ENCODE measurements at regions not wholly inside any gene's neighbourhood (a gene's known extent, or its start where the extent isn't known, plus 50 kb on each side); places are given as distances from the start of the nearest gene placed in this dataset.

DNA sequence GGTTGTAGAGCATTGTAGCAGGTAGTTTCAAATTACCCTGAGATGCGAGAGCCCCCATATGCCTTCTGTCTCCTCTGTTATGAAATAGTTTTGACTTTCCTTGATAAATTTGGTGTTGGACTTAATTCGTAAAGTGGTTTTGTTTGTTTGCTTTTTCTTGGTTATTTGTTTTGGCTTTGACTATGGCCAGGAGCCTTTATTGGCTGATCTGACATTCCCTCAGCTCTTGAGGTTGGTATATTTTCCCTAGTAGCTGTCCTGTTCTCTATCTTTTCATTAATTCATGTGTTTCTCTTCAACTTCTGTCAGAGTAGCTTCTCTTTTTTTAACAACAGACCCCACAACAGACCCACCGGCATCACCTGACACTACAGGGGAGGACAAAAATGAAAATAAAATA lies 457.4 kb upstream of the MANEA start:
- Histone ChIP-seq H3K27me3 (no peaks in the 10 kb centered on the region), H3K4me1 (no peaks in the 10 kb centered on the region), H3K27ac (no peak overlapping the region), H3K9me3 (no peaks in the 10 kb centered on the region), H3K36me3 (no peaks in the 10 kb centered on the region), H3K4me3 (no peak overlapping the region)
- intact Hi-C loops (cut with DNase I), result no loop called here
- no peak for DNase-seq
- no peak for ATAC-seq
- TF ChIP-seq, protein P1, sequence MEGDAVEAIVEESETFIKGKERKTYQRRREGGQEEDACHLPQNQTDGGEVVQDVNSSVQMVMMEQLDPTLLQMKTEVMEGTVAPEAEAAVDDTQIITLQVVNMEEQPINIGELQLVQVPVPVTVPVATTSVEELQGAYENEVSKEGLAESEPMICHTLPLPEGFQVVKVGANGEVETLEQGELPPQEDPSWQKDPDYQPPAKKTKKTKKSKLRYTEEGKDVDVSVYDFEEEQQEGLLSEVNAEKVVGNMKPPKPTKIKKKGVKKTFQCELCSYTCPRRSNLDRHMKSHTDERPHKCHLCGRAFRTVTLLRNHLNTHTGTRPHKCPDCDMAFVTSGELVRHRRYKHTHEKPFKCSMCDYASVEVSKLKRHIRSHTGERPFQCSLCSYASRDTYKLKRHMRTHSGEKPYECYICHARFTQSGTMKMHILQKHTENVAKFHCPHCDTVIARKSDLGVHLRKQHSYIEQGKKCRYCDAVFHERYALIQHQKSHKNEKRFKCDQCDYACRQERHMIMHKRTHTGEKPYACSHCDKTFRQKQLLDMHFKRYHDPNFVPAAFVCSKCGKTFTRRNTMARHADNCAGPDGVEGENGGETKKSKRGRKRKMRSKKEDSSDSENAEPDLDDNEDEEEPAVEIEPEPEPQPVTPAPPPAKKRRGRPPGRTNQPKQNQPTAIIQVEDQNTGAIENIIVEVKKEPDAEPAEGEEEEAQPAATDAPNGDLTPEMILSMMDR (IDR thresholded peaks at IDR 0.05), result no peak

DNA sequence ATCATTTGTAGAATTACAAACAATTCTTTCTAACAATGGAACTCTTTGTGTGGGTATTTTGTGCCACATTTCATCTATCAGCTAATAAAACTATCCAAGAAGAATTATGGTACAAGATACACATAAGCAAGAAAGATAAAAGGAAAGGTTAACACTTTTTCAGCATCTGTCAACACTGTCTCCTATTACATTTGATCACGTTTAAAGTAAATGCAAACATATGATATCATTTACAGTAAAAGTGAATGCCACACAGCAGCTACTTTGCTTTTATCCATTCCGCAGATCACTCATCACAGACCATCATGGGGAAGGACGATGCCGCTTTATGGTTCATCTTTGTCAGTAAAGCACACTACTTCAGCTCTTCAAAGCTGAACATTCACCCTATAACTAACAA lies 456.4 kb upstream of the MANEA start:
- ATAC-seq, result no peak

DNA sequence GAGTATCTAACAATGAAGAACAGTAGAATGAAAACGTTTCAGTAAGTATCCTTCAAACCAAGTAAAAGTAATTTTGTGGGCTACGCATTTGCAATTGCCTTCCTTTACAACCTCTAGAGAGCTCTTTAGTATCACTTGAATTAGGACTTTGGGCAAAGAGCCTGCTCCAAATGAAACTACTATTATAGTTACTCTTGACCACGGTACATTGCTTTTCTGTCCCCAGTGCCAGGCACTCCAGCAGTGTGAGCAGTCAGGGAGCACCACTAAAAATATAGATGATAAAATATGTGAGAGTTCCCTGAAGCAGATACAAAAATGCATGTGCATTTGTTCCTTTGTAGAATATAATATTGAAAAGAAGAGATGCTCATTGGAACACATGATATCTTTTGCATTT lies 450.1 kb upstream of the MANEA start:
- TF ChIP-seq, protein P1 (IDR thresholded peaks at IDR 0.05), result no peak
- no peak overlapping the region for H3K27ac ChIP-seq
- DNase-seq (no peak), ATAC-seq (peak; percentile 88)
- intact Hi-C loops (cut with DNase I), result no loop called here
- H3K4me1 ChIP-seq, result no peaks in the 10 kb centered on the region
- no peaks in the 10 kb centered on the region for H3K9me3 ChIP-seq
- no peaks in the 10 kb centered on the region for H3K36me3 ChIP-seq
- H3K4me3 ChIP-seq, result no peak overlapping the region
- H3K27me3 ChIP-seq, result no peaks in the 10 kb centered on the region

More for the DNA sequence above, 456.4 kb upstream of the MANEA start:
- TF ChIP-seq, protein P1 (IDR thresholded peaks at IDR 0.05), result no peak
- no peak overlapping the region for H3K27ac ChIP-seq
- no peak overlapping the region for H3K4me3 ChIP-seq
- intact Hi-C loops (cut with DNase I), result no loop called here
- H3K36me3 ChIP-seq, result no peaks in the 10 kb centered on the region
- DNase-seq, result no peak
- no peaks in the 10 kb centered on the region for H3K4me1 ChIP-seq
- no peaks in the 10 kb centered on the region for H3K9me3 ChIP-seq
- no peaks in the 10 kb centered on the region for H3K27me3 ChIP-seq

DNA sequence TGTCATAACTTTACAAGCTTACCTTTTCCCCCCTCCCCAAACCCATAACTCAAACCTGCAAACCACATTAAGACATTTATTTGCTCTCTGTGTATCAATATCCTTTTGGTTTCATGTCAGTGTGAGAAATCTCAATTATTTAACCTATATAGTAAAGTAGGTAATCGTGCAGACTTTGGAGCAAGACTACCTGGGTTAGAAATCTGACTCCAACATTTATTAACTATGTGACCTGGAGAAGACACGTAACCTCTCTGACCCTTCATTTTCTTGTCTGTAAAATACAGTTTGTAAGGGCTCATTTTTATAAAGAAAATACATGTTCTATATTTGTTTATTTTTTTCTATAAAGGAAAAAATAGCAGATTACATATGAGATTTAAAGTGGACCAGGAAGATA lies 448.9 kb upstream of the MANEA start:
- ATAC-seq, result no peak
- TF ChIP-seq, protein P1 (IDR thresholded peaks at IDR 0.05), result no peak
- H3K9me3 ChIP-seq, result no peaks in the 10 kb centered on the region
- no peak for DNase-seq
- H3K36me3 ChIP-seq, result no peaks in the 10 kb centered on the region
- no peaks in the 10 kb centered on the region for H3K4me1 ChIP-seq
- no peak overlapping the region for H3K27ac ChIP-seq
- intact Hi-C loops (cut with DNase I), result no loop called here
- no peaks in the 10 kb centered on the region for H3K27me3 ChIP-seq
- no peak overlapping the region for H3K4me3 ChIP-seq

DNA sequence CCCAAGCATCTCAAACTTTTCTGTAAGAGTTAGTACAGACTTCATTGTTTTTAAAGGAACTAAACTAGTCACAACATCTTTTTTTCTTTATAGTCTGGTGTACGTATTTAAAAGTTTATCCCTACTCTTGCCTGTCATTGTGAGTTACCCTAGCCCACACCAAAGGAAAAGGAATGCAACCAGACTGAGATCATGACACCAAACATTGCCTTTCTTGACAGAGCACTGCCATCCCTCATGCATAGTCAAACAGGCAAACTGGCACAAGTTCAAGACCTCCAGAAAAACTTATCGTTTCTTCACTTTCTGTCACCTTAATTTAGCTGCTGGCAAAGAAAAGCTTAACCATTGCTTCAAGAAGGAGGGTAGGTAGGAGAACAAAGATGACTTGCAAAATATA lies 448.4 kb upstream of the MANEA start:
- ATAC-seq (no peak), DNase-seq (no peak)
- no peak overlapping the region for H3K4me3 ChIP-seq
- H3K36me3 ChIP-seq, result no peaks in the 10 kb centered on the region
- TF ChIP-seq, protein P1 (IDR thresholded peaks at IDR 0.05), result no peak
- intact Hi-C loops (cut with DNase I), result no loop called here
- H3K27me3 ChIP-seq, result no peaks in the 10 kb centered on the region
- H3K9me3 ChIP-seq, result no peaks in the 10 kb centered on the region
- H3K27ac ChIP-seq, result no peak overlapping the region
- H3K4me1 ChIP-seq, result no peaks in the 10 kb centered on the region
